A673 (cell line): ENCODE measurements at regions not wholly inside any gene's neighbourhood (a gene's known extent, or its start where the extent isn't known, plus 50 kb on each side); places are given as distances from the start of the nearest gene placed in this dataset.

Source experiments
- CTCF ChIP-seq: fragments of 300-800, 200-600 bp; sonication (generic); conservative IDR thresholded peaks from 2 replicates; pipeline ENCODE4 v1.5.1; 2017; ENCODE audit warnings: low read depth, mild to moderate bottlenecking, antibody characterized with exemption, low read length, moderate library complexity, mixed read lengths
- EZH2 ChIP-seq: fragments of 200-600 bp; sonication (generic); IDR thresholded peaks from 2 replicates; pipeline ENCODE4 v1.6.1; 2017; ENCODE audit warnings: borderline replicate concordance, low read depth, mild to moderate bottlenecking, mixed read lengths, antibody characterized with exemption, low read length; ENCODE audit not compliant: poor library complexity, severe bottlenecking

GRCh38 chr9:21681641-21682040 lies 120.8 kb upstream of the MTAP start:
- no peak for TF ChIP-seq EZH2
- TF ChIP-seq CTCF: no peak
